ENCODE measurements at regions not wholly inside any gene's neighbourhood (a gene's known extent, or its start where the extent isn't known, plus 50 kb on each side); places are given as distances from the start of the nearest gene placed in this dataset.

DNA sequence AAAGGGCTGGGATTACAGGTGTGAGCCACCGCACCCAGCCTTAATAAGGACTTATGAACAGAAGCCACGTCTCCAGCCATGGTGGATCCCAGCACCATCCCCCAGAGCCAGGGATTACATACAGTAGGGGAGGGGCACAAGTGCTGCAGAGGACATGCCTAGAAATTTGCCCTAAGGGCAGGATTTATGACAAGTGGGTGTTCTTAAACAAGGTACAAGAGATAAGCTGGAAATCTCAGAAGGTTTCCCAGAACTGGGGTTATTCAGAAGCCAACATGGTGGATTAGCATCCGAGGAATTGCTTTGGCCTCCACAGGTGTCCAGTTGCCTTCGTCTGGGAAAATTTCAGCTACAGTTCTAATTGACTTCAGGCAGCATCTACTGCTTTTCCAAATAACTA lies 114.4 kb upstream of the EGLN3 start:
- no peaks in the 10 kb centered on the region for H3K79me2 ChIP-seq (ENCODE audit: control insufficient read depth, insufficient read depth, low read length)
- no peak overlapping the region for H3K4me2 ChIP-seq (ENCODE audit: control insufficient read depth, extremely low read depth, insufficient read depth, low read depth, low read length)
- H3K9me1 ChIP-seq (ENCODE audit: control insufficient read depth, extremely low read depth, insufficient read depth, low read length), result no peaks in the 10 kb centered on the region
- no peaks in the 10 kb centered on the region for H3K27me3 ChIP-seq (ENCODE audit: control insufficient read depth, extremely low read depth, insufficient read depth, low read length)
- H2AFZ ChIP-seq (ENCODE audit: control insufficient read depth, low read length), result no peak overlapping the region
- peaks cover 20% of the 10 kb centered on the region for H3K4me1 ChIP-seq (ENCODE audit: control insufficient read depth, extremely low read depth, insufficient read depth, low read length)
- DNase-seq (ENCODE audit: low read depth, low spot score) (no peak), FAIRE-seq (no peak)
- no peaks in the 10 kb centered on the region for H3K36me3 ChIP-seq (ENCODE audit: control insufficient read depth in 2 of 2, extremely low read depth in 1 of 2, insufficient read depth in 2 of 2, low read length in 2 of 2)
- no peaks in the 10 kb centered on the region for H4K20me1 ChIP-seq (ENCODE audit: control insufficient read depth, extremely low read depth, insufficient read depth, low read length)
- no peaks in the 10 kb centered on the region for H3K9me3 ChIP-seq (ENCODE audit: control insufficient read depth, low read depth, low read length)
- dilution Hi-C loops (cut with MboI; ENCODE audit: extremely low pct_ligation_motif_present, low sequenced_read_pairs), result no loop called here
- H3K4me3 ChIP-seq (ENCODE audit: control insufficient read depth in 2 of 3, extremely low read depth in 1 of 3, insufficient read depth in 2 of 3, low read depth in 1 of 3, low read length in 3 of 3), result no peak overlapping the region
- H3K27ac ChIP-seq (ENCODE audit: control insufficient read depth, insufficient read depth, low read length), result no peak overlapping the region
- no peak for TF ChIP-seq EZH2 (IDR thresholded peaks at IDR 0.05; ENCODE audit: low read length)
- TF ChIP-seq, protein P1, sequence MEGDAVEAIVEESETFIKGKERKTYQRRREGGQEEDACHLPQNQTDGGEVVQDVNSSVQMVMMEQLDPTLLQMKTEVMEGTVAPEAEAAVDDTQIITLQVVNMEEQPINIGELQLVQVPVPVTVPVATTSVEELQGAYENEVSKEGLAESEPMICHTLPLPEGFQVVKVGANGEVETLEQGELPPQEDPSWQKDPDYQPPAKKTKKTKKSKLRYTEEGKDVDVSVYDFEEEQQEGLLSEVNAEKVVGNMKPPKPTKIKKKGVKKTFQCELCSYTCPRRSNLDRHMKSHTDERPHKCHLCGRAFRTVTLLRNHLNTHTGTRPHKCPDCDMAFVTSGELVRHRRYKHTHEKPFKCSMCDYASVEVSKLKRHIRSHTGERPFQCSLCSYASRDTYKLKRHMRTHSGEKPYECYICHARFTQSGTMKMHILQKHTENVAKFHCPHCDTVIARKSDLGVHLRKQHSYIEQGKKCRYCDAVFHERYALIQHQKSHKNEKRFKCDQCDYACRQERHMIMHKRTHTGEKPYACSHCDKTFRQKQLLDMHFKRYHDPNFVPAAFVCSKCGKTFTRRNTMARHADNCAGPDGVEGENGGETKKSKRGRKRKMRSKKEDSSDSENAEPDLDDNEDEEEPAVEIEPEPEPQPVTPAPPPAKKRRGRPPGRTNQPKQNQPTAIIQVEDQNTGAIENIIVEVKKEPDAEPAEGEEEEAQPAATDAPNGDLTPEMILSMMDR (optimal IDR thresholded peaks at IDR 0.05 in 1 of 3, IDR thresholded peaks at IDR 0.05 in 1 of 3, conservative IDR thresholded peaks at IDR 0.05 in 1 of 3; ENCODE audit: extremely low read depth in 1 of 3, insufficient read depth in 2 of 3, low read length in 3 of 3), result no peak
- H3K9ac ChIP-seq (ENCODE audit: control insufficient read depth, extremely low read depth, insufficient read depth, low read length), result no peak overlapping the region

GRCh38 chr14:34064349-34064748 lies 113.5 kb upstream of the EGLN3 start:
- H3K27me3 ChIP-seq (ENCODE audit: control insufficient read depth, extremely low read depth, insufficient read depth, low read length), result no peaks in the 10 kb centered on the region
- H3K9me3 ChIP-seq (ENCODE audit: control insufficient read depth, low read depth, low read length), result no peaks in the 10 kb centered on the region
- no peak overlapping the region for H3K27ac ChIP-seq (ENCODE audit: control insufficient read depth, insufficient read depth, low read length)
- H2AFZ ChIP-seq (ENCODE audit: control insufficient read depth, low read length), result no peak overlapping the region
- H3K4me1 ChIP-seq (ENCODE audit: control insufficient read depth, extremely low read depth, insufficient read depth, low read length), result peaks cover 24% of the 10 kb centered on the region
- FAIRE-seq (peak; percentile 32), DNase-seq (ENCODE audit: low read depth, low spot score) (peak; percentile 33)
- H3K36me3 ChIP-seq (ENCODE audit: control insufficient read depth in 2 of 2, extremely low read depth in 1 of 2, insufficient read depth in 2 of 2, low read length in 2 of 2), result no peaks in the 10 kb centered on the region
- TF ChIP-seq EZH2 (IDR thresholded peaks at IDR 0.05; ENCODE audit: low read length), result no peak
- TF ChIP-seq, protein P1 (optimal IDR thresholded peaks at IDR 0.05 in 1 of 3, IDR thresholded peaks at IDR 0.05 in 1 of 3, conservative IDR thresholded peaks at IDR 0.05 in 1 of 3; ENCODE audit: extremely low read depth in 1 of 3, insufficient read depth in 2 of 3, low read length in 3 of 3), result peak in 2 of 3 experiments; percentile 19 to 41
- peak overlapping the region; percentile 55 for H3K4me2 ChIP-seq (ENCODE audit: control insufficient read depth, extremely low read depth, insufficient read depth, low read depth, low read length)
- H3K4me3 ChIP-seq (ENCODE audit: control insufficient read depth in 2 of 3, extremely low read depth in 1 of 3, insufficient read depth in 2 of 3, low read depth in 1 of 3, low read length in 3 of 3), result no peak overlapping the region
- no peaks in the 10 kb centered on the region for H4K20me1 ChIP-seq (ENCODE audit: control insufficient read depth, extremely low read depth, insufficient read depth, low read length)
- no peaks in the 10 kb centered on the region for H3K79me2 ChIP-seq (ENCODE audit: control insufficient read depth, insufficient read depth, low read length)
- dilution Hi-C loops (cut with MboI; ENCODE audit: extremely low pct_ligation_motif_present, low sequenced_read_pairs), result no loop called here
- no peak overlapping the region for H3K9ac ChIP-seq (ENCODE audit: control insufficient read depth, extremely low read depth, insufficient read depth, low read length)
- H3K9me1 ChIP-seq (ENCODE audit: control insufficient read depth, extremely low read depth, insufficient read depth, low read length), result no peaks in the 10 kb centered on the region

Measured in keratinocyte (primary cell).